GM18861 (cell line): ENCODE measurements at regions not wholly inside any gene's neighbourhood (a gene's known extent, or its start where the extent isn't known, plus 50 kb on each side); places are given as distances from the start of the nearest gene placed in this dataset.

ENCODE experiments used
- ATAC-seq: cut with Tn5 transposase; IDR thresholded peaks from one replicate; pipeline ENCODE4 v1.9.1; 2021; ENCODE audit not compliant: unreplicated experiment

DNA sequence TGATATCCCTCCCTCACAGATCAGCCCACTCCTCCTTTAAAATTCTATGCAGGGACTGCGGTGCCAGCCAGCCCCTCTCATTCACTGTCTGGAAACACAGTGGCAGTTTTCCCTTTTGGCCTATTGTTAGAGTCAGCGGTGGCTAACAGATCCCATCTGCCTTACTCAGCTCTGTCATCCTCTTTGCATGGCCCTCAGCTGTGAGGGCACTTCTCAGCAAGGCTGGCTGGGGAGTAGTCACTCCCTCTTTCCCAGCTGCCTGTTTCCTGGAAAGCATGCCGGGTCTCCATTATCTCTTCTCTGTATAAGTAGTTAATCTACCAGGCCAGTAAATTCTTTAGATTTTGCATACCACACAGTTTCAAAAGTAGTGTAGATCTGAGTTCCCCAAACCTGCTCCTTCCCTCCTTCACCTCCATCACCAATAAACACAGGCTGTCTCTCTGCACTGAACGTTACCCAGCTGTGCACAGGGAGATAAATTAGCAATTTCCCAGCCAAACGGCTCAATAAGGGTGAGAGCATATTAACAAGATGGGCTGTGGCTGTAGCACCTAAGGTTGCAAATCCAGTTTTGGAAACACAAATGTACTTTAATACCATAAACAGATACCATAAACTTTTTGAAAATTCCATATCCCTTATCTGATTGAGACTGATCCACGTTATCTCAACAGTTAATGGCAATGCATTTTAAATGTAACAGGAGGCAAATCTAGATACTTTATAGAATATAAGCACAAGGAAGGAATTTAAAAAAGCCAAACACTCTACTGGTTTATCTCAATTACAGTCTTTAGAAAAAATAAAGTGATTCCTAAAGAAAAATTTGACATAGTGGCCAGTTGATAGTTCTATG lies 229.3 kb downstream of the ANKRD50 start:
- no peak for ATAC-seq

GRCh38 chr4:124484008-124484407 lies 228.5 kb downstream of the ANKRD50 start:
- no peak for ATAC-seq

- ATAC-seq = no peak
These were observed 227.6 kb downstream of the ANKRD50 start for GRCh38 chr4:124484940-124485339.

DNA sequence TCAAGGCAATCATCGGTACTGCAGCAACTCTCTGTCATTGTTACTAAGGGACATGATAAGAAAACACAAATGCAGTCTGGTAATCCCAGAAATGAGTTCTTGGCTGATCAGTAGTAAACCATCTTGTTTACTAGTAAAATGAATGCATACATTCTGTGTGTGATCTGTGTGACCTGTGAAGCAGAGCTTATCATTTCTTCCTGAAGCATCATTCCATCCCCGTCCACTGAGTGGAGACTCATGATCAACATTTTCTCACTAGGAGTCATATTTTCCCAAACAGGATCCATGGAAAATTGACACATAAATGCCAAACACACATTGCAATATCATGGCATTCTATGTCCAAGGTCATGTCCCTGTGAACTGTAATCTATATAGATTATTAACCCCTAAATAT lies 226.1 kb downstream of the ANKRD50 start:
- ATAC-seq = no peak

DNA sequence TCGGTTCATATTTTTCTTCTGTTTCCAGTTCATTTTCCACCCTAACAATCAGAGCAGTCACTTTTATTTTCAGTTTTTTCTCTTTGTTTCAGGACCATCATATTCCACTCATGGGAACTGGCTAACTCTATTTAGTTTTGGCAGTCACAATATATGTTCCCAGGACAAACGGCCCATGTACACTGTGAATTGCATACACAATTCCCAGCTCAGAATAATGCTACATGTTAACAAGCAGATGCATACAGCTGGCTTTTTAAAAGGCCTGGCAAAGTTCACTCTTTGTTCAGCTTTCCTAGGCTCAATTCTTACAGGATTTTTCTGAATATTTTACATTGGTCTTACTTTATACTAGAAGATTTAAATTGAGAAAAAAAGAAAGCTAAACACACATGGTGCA lies 224.9 kb downstream of the ANKRD50 start:
- ATAC-seq = no peak

DNA sequence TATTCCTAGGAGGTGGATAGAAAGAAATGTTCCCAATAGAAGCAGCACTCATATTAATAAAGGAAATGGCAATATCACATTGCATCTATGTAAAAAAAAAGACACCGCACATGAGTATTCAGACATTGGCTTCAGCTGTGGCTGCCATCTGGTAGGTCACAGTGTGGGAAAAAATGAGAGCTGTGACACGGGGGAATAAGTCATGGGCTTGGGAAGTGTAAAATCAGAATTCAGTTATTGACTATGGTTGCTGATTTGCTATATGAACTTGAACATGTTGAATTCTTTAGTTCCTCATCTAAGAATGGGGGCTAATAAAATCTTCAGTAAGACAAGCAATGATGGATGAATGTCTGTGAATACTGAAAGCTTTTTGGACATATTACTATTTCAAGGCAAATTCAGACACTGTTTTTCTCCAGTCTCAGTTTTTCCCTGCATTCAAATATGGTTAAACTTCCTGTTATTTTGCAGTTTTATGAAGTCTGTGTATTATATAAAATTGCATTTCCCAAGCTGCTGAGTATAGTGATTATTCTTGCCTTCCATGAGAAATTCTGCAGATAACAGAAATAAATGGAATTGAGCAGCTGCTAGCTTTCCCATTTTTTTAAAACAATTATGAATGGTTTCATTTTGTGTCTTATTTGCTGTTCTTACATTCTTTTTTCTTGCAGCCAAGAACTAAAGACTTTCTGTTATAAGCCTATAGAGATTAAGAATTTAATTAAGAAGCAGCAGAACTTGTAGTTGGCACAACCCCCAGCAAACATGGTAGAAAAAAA lies 221.0 kb downstream of the ANKRD50 start:
- no peak for ATAC-seq

DNA sequence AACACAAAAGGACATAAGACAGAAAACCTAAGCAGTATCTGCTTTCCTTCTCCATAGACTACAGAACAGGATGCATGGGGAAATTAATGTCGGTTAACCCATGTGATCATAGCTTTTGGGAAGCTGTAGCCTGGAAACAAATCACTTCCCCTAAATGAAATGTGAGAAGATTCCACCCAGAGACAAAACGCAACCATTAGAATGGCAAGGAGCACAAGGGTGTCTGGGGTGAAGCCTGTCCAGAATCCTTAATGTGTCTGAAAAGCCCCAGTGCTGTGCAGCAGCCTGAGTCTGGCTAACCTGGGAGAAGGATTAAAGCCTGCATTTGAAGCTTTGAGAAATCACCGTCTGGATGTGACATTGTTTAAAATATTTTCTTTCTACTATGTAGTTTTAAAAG lies 213.3 kb downstream of the ANKRD50 start:
- no peak for ATAC-seq

- no peak for ATAC-seq
These were observed 211.0 kb downstream of the ANKRD50 start for GRCh38 chr4:124501576-124501975.

GRCh38 chr4:124504431-124504830 lies 208.1 kb downstream of the ANKRD50 start:
- no peak for ATAC-seq

GRCh38 chr4:124505211-124505610 lies 207.3 kb downstream of the ANKRD50 start:
- ATAC-seq = no peak

- no peak for ATAC-seq
These were observed 203.4 kb downstream of the ANKRD50 start for GRCh38 chr4:124509151-124509550.

GRCh38 chr4:124514588-124514987 lies 197.9 kb downstream of the ANKRD50 start:
- ATAC-seq = no peak

DNA sequence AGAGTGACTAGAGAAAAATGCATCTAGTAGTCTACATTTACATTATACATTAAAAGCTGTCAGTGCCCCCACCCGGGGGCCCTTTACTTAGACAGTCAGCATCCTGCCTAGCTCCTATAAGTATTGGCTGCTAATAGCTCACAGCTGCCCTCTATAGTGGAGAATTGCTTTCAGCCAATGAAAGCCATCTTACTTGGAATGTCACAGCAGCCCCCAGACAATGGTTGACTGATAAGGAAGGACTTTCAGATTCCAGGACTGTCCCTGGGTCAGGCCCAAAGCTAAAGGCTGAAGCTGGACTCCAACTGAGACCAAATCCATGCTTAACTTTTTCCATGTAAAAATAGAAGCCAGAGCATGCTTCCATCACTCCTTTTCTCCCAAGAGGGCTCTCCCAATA lies 196.9 kb downstream of the ANKRD50 start:
- no peak for ATAC-seq

DNA sequence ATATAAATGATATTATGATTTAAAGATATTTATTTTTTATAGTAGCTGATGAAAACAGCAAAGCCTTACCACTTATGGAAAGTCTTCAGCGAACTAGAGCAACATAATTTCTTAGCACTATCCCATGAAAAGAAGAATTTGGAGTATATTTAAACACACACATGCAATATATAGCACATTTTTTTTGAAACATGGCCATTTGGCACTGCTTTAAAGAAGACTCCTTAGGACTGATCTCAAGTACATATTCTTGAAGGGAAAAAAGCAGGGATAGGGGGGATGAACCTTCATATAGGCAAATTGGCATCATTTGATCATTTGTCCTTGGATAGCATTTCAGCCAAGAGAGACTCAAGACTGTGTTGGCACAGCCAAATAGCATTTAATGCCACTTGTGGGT lies 193.3 kb downstream of the ANKRD50 start:
- ATAC-seq = no peak

GRCh38 chr4:124523816-124524215 lies 188.7 kb downstream of the ANKRD50 start:
- ATAC-seq = no peak

- no peak for ATAC-seq
These were observed 187.0 kb downstream of the ANKRD50 start for GRCh38 chr4:124525524-124525923.

DNA sequence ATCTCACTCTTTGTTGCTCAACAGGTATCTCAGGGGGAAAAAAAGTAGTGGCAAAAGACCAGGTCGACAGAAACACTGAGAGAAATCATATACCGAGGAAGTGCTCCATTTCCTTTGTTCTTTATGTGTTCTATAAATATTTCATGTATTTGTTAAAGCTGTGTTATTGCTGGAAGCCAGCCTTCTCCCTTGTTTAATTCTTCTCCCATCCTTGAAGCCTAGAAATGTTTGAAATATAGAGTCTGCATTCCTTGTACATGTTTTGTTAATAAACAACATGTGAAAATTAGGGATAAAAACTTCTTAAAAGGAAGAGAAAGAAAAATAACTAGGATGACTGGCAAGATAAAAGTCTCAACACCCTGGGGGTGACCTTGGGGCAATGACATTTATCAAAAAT lies 186.2 kb downstream of the ANKRD50 start:
- ATAC-seq = no peak

- no peak for ATAC-seq
These were observed 185.8 kb downstream of the ANKRD50 start for GRCh38 chr4:124526769-124527168.

- no peak for ATAC-seq
These were observed 185.2 kb downstream of the ANKRD50 start for GRCh38 chr4:124527364-124527763.

DNA sequence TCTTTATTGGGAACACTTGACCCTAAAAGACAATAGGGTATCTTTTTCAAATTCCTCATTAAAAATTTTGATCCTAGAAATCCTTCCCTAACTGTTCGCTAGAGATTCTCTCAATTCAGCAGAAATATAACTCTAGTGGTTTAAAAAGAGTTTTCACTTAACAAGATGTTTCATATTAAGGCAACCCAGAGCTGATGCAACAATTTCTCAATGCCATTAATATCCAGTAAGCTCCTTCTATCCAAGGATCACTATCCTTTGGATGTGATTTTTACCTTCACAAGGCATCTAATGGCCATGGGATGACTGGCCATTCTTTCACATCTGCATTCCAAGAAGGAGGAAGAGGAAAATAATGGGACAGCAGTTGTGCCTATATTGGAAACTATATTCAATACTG lies 183.4 kb downstream of the ANKRD50 start:
- ATAC-seq = no peak

- no peak for ATAC-seq
These were observed 182.0 kb downstream of the ANKRD50 start for GRCh38 chr4:124530464-124531077.

DNA sequence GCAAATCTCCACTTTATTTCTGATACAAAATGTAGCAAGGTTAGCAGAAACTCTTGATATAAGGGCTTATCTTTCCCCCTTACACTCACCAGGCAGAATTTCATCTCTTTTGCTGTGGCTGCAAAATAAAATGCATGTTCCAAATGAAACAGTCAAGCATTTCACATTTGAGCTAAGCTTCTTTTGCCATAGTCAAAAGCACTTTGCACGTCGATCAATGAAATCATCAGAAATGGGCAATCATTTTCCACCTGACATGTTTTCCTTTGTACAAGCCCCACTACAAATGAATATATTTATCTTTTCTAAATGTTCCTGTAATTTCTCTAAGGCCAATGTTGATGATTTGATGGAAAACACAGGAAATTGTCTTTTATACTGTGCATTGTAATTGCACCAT lies 178.4 kb downstream of the ANKRD50 start:
- no peak for ATAC-seq
